GM23338 (cell line): ENCODE measurements at regions not wholly inside any gene's neighbourhood (a gene's known extent, or its start where the extent isn't known, plus 50 kb on each side); places are given as distances from the start of the nearest gene placed in this dataset.

Source experiments
- ATAC-seq: fragments of 200-7000 bp; cut with Tn5 transposase; 3 replicates; pipeline ENCODE4 v1.9.1; 2020
- DNase-seq: peaks from one replicate; pipeline ENCODE4 v3.0.0-alpha.2; 2015; ENCODE audit warnings: low spot score
- H2AFZ ChIP-seq: fragments of 200-600 bp; sonication (generic); 2 replicates; pipeline ENCODE4 v1.8.0; 2016; ENCODE audit warnings: antibody characterized with exemption, mild to moderate bottlenecking, moderate library complexity
- H3F3A ChIP-seq: fragments of 200-600 bp; sonication (generic); replicated peaks from 2 replicates; pipeline ENCODE4 v1.8.0; 2017; ENCODE audit warnings: antibody characterized with exemption, mixed run types, low read depth
- H3K27ac ChIP-seq: fragments of 200-600 bp; sonication (generic); 2 replicates; pipeline ENCODE4 v1.6.1; 2016; ENCODE audit warnings: low read depth
- H3K27me3 ChIP-seq: fragments of 200-600 bp; sonication (generic); 2 replicates; pipeline ENCODE4 v1.8.0; 2016; ENCODE audit warnings: mild to moderate bottlenecking, mixed run types, moderate library complexity; ENCODE audit not compliant: insufficient read depth
- H3K36me3 ChIP-seq: fragments of 200-600 bp; sonication (generic); 2 replicates; pipeline ENCODE4 v1.8.0; 2016; ENCODE audit warnings: mild to moderate bottlenecking; ENCODE audit not compliant: insufficient read depth
- H3K4me1 ChIP-seq: fragments of 200-600 bp; sonication (generic); 2 replicates; pipeline ENCODE4 v1.8.0; 2016; ENCODE audit warnings: mild to moderate bottlenecking, moderate library complexity; ENCODE audit not compliant: insufficient read depth
- H3K4me2 ChIP-seq: fragments of 200-600 bp; sonication (generic); 2 replicates; pipeline ENCODE4 v1.7.1; 2017; ENCODE audit warnings: mixed run types
- H3K4me3 ChIP-seq: fragments of 200-600 bp; sonication (generic); 2 replicates; pipeline ENCODE4 v1.6.1; 2016; ENCODE audit warnings: mixed run types
- H3K79me2 ChIP-seq: fragments of 200-600 bp; sonication (generic); replicated peaks from 2 replicates; pipeline ENCODE4 v1.8.0; 2017; ENCODE audit warnings: mild to moderate bottlenecking; ENCODE audit not compliant: insufficient read depth
- H3K9me2 ChIP-seq: fragments of 200-600 bp; sonication (generic); 2 replicates; pipeline ENCODE4 v1.8.0; 2017; ENCODE audit not compliant: insufficient read depth
- H4K20me1 ChIP-seq: fragments of 200-600 bp; sonication (generic); replicated peaks from 2 replicates; pipeline ENCODE4 v1.8.0; 2017; ENCODE audit warnings: mild to moderate bottlenecking; ENCODE audit not compliant: insufficient read depth
- H3K27ac Mint-ChIP-seq: 2 replicates; pipeline ENCODE4 v1.8.0; 2020; ENCODE audit warnings: inconsistent platforms, mild to moderate bottlenecking, moderate library complexity, mixed read lengths
- H3K27me3 Mint-ChIP-seq: 3 replicates; pipeline ENCODE4 v1.8.0; 2022; ENCODE audit warnings: low read depth, mild to moderate bottlenecking, moderate library complexity, mixed read lengths, inconsistent platforms; ENCODE audit not compliant: insufficient read depth, poor library complexity
- H3K36me3 Mint-ChIP-seq: 3 replicates; pipeline ENCODE4 v1.8.0; 2021; ENCODE audit warnings: low read depth, mild to moderate bottlenecking, inconsistent platforms, moderate library complexity, mixed read lengths
- H3K4me1 Mint-ChIP-seq: 3 replicates; pipeline ENCODE4 v1.8.0; 2020; ENCODE audit warnings: mild to moderate bottlenecking, inconsistent platforms, mixed read lengths
- H3K4me3 Mint-ChIP-seq: 3 replicates; pipeline ENCODE4 v1.8.0; 2021; ENCODE audit warnings: moderate library complexity, mild to moderate bottlenecking, inconsistent platforms, mixed read lengths
- H3K9me3 Mint-ChIP-seq: 3 replicates; pipeline ENCODE4 v1.8.0; 2020; ENCODE audit warnings: moderate library complexity, mild to moderate bottlenecking, inconsistent platforms, mixed read lengths
- ETS1 ChIP-seq: IDR thresholded peaks from 2 replicates; pipeline ENCODE4 v1.6.1; 2016; ENCODE audit warnings: antibody characterized with exemption
- EZH2 ChIP-seq: fragments of 200-600 bp; sonication (generic); IDR thresholded peaks from one replicate; pipeline ENCODE4 v1.8.0; 2017; ENCODE audit warnings: antibody characterized with exemption, mild to moderate bottlenecking, low read depth; ENCODE audit not compliant: unreplicated experiment
- EZH2phosphoT487 ChIP-seq: fragments of 200-600 bp; sonication (generic); IDR thresholded peaks from one replicate; pipeline ENCODE4 v1.8.1; 2018; ENCODE audit warnings: antibody characterized with exemption; ENCODE audit not compliant: unreplicated experiment
- NANOG ChIP-seq: IDR thresholded peaks from 2 replicates; pipeline ENCODE4 v1.6.1; 2016; ENCODE audit warnings: antibody characterized with exemption, borderline replicate concordance
- ZNF462 ChIP-seq: fragments of 250-450 bp; sonication (Bioruptor Pico); IDR thresholded peaks from 2 replicates; pipeline ENCODE4 v1.5.0; 2020; ENCODE audit warnings: mild to moderate bottlenecking, moderate library complexity

GRCh38 chr4:100641336-100641735 lies 123.5 kb upstream of the EMCN start (continued):
- TF ChIP-seq ZNF462 (CRISPR knock-in tag), result no peak
- no peak for TF ChIP-seq EZH2phosphoT487
- TF ChIP-seq NANOG, result no peak
- TF ChIP-seq EZH2, result no peak

- no peak for TF ChIP-seq ETS1
- no peaks in the 10 kb centered on the region for H3K9me3 Mint-ChIP-seq
- no peaks in the 10 kb centered on the region for H3K79me2 ChIP-seq
- no peaks in the 10 kb centered on the region for H3K4me1 Mint-ChIP-seq
- no peak overlapping the region for H3K4me2 ChIP-seq
- H3K4me3 Mint-ChIP-seq, result no peak overlapping the region
- H3K27me3 ChIP-seq, result no peaks in the 10 kb centered on the region
- no peaks in the 10 kb centered on the region for H3K4me1 ChIP-seq
- no peak overlapping the region for H3K4me3 ChIP-seq
- H3K27ac Mint-ChIP-seq, result no peak overlapping the region
- no peaks in the 10 kb centered on the region for H3K36me3 Mint-ChIP-seq
- H4K20me1 ChIP-seq, result no peaks in the 10 kb centered on the region
- H2AFZ ChIP-seq, result no peak overlapping the region
- no peak overlapping the region for H3K27ac ChIP-seq
- H3F3A ChIP-seq, result no peaks in the 10 kb centered on the region
- peaks cover 3% of the 10 kb centered on the region; the same call in 1 of the 2 replicates for H3K9me2 ChIP-seq
- DNase-seq (no peak), ATAC-seq (no peak)
- no peaks in the 10 kb centered on the region for H3K36me3 ChIP-seq
- H3K27me3 Mint-ChIP-seq, result peaks cover 3% of the 10 kb centered on the region
Observed at GRCh38 chr4:100635899-100636298, 118.1 kb upstream of the EMCN start.
